Adrenal gland (tissue), 5 donors: ENCODE measurements at regions not wholly inside any gene's neighbourhood (a gene's known extent, or its start where the extent isn't known, plus 50 kb on each side); places are given as distances from the start of the nearest gene placed in this dataset.

Experiments used
- POLR2A ChIP-seq, 2 donors: fragments of 450-650 bp; IDR thresholded peaks; one replicate each; pipeline ENCODE4 v1.6.1; 2017; ENCODE audit warnings: antibody characterized with exemption in 2 of 2, mild to moderate bottlenecking in 2 of 2, moderate library complexity in 1 of 2
- TF ChIP-seq, protein P1 (sequence below), 6 experiments: fragments of 450-650 bp in 4 of 6; fragments of 200-600 bp in 2 of 6; sonication (generic) in 1 of 6; IDR thresholded peaks; 1 replicate in 5 of 6; 2 replicates in 1 of 6; pipeline versions ENCODE4 v1.5.1 to v1.8.0; 2016 to 2021; ENCODE audit warnings: antibody characterized with exemption in 6 of 6, mild to moderate bottlenecking in 2 of 6, moderate library complexity in 1 of 6
- donor health status: DM: no; HTN: no; CAD: no.

DNA sequence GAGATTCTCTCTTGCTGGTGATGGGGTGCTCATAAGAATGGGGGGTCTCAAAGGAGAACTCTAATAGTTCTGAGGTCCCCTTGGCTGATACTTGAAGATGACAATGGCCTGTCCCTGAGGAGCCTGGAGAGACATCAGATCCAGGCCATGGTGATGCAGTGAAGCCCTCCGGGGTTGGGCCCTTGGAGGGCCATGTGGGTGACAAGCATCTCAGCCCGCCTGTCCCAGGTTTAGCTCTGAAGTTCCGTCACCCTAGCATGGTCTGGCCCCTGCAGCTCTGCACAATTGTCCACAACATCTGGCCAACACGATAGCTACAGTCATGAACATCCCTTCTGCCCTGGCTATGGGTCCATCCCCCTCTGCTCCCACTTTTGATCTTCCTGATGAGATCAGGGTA lies 202.8 kb upstream of the HS6ST1 start:
- TF ChIP-seq, protein P1, sequence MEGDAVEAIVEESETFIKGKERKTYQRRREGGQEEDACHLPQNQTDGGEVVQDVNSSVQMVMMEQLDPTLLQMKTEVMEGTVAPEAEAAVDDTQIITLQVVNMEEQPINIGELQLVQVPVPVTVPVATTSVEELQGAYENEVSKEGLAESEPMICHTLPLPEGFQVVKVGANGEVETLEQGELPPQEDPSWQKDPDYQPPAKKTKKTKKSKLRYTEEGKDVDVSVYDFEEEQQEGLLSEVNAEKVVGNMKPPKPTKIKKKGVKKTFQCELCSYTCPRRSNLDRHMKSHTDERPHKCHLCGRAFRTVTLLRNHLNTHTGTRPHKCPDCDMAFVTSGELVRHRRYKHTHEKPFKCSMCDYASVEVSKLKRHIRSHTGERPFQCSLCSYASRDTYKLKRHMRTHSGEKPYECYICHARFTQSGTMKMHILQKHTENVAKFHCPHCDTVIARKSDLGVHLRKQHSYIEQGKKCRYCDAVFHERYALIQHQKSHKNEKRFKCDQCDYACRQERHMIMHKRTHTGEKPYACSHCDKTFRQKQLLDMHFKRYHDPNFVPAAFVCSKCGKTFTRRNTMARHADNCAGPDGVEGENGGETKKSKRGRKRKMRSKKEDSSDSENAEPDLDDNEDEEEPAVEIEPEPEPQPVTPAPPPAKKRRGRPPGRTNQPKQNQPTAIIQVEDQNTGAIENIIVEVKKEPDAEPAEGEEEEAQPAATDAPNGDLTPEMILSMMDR (IDR thresholded peaks at IDR 0.05), result no peak
- no peak for TF ChIP-seq POLR2A (IDR thresholded peaks at IDR 0.05)
